HG03342 (cell line): ENCODE measurements at regions not wholly inside any gene's neighbourhood (a gene's known extent, or its start where the extent isn't known, plus 50 kb on each side); places are given as distances from the start of the nearest gene placed in this dataset.
"Not testable (repeated sequence)": the region's sequence is repeated elsewhere in the genome, so short reads cannot be mapped to it uniquely, and the experiment has no call there.

Experiments
- ATAC-seq: cut with Tn5 transposase; IDR thresholded peaks from one replicate; pipeline ENCODE4 v1.9.1; 2021; ENCODE audit warnings: mild to moderate bottlenecking, moderate library complexity; ENCODE audit not compliant: unreplicated experiment

- no peak for ATAC-seq
Measured at GRCh38 chrX:136975684-136976470, 57.9 kb downstream of the GPR101 start.

- no peak for ATAC-seq
Measured at GRCh38 chrX:136967966-136968365, 65.8 kb downstream of the GPR101 start.

GRCh38 chrX:136963973-136964372, 69.8 kb downstream of the GPR101 start:
- ATAC-seq = no peak

GRCh38 chrX:136961594-136962135, 72.1 kb downstream of the GPR101 start:
- no peak for ATAC-seq

GRCh38 chrX:136954930-136955329, 74.4 kb upstream of the RBMX start:
- ATAC-seq = no peak

- ATAC-seq = peak; percentile 97
Measured at GRCh38 chrX:136953867-136954787, 73.6 kb upstream of the RBMX start.

- ATAC-seq = no peak
Measured at GRCh38 chrX:136950211-136950610, 69.7 kb upstream of the RBMX start.

- no peak for ATAC-seq
Measured at GRCh38 chrX:136941396-136942337, 61.1 kb upstream of the RBMX start.

- no peak for ATAC-seq
Measured at GRCh38 chrX:136936183-136936549, 55.6 kb upstream of the RBMX start.

GRCh38 chrX:136935533-136936182, 55.1 kb upstream of the RBMX start:
- peak; percentile 39 for ATAC-seq

- not testable (repeated sequence) for ATAC-seq
Measured at GRCh38 chrX:136934652-136935051, 54.1 kb upstream of the RBMX start.

- ATAC-seq = no peak
Measured at GRCh38 chrX:136933611-136934145, 53.2 kb upstream of the RBMX start.

- ATAC-seq = no peak
Measured at GRCh38 chrX:136931661-136932060, 51.1 kb upstream of the RBMX start.
